DMS 273 (cell line): ENCODE measurements at regions not wholly inside any gene's neighbourhood (a gene's known extent, or its start where the extent isn't known, plus 50 kb on each side); places are given as distances from the start of the nearest gene placed in this dataset.
A peak's percentile ranks its signal among the peaks of the same experiment; 100 is the strongest.

ENCODE experiments used
- DNase-seq: peaks from one replicate; lab custom pipeline; 2025; ENCODE audit not compliant: unreplicated experiment; lab: John Stamatoyannopoulos, UW

- peak; percentile 53 for DNase-seq
These were observed 52.0 kb upstream of the RTN4 start for GRCh38 chr2:55102056-55102812.

GRCh38 chr2:55101466-55101865, 51.2 kb upstream of the RTN4 start:
- no peak for DNase-seq

- peak; percentile 52 for DNase-seq
These were observed 49.9 kb upstream of the RTN4 start for GRCh38 chr2:55099878-55100820.
